ENCODE measurements at regions not wholly inside any gene's neighbourhood (a gene's known extent, or its start where the extent isn't known, plus 50 kb on each side); places are given as distances from the start of the nearest gene placed in this dataset.
A peak's percentile ranks its signal among the peaks of the same experiment; 100 is the strongest.

DNA sequence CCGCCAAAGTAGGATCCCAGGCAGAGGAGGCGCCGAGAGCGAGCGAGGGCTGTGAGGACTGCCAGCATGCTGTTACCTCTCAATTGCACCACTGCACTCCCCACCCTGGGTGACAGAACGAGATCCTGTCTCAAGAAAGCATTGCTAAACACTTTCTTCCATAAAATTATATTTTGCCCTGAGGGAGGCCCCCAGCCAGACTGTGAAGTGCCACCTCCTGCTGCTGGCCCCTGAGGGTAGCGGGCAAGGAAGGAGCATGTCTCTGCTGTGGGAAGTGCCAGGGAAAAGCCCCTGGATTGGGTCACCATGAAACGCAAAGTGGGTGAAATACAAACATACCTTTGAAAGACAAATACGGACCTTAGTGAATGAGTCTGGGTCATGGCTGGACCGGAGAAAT lies 78.0 kb upstream of the AMZ2 start:
- DNase-seq = no peak
- TF ChIP-seq GATA1 (IDR thresholded peaks at IDR 0.05; ENCODE audit: low read depth, low read length) (no peak), POLR2A (IDR thresholded peaks at IDR 0.05; ENCODE audit: low read length) (no peak)

DNA sequence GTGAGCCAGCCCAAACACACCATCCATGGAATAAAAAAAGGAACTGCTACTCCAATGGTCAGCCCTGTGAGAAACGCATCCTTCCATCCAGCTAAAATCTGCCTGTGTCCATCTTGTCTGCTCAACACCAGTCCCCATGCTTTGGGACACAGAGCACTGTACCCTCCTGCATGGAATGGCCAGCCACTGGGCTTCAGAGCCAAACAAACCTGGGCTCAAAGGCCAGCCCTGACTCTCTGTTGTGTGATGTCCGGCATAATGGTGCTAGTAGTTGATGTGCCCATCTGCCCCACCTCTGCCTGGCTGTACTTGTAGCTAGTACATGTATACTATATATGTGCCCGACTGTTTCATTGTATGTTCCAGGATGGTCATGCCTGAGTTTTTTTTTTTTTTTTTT lies 77.6 kb upstream of the AMZ2 start:
- no peak for TF ChIP-seq POLR2A (IDR thresholded peaks at IDR 0.05; ENCODE audit: low read length)
- no peak for TF ChIP-seq GATA1 (IDR thresholded peaks at IDR 0.05; ENCODE audit: low read depth, low read length)
- DNase-seq = no peak

DNA sequence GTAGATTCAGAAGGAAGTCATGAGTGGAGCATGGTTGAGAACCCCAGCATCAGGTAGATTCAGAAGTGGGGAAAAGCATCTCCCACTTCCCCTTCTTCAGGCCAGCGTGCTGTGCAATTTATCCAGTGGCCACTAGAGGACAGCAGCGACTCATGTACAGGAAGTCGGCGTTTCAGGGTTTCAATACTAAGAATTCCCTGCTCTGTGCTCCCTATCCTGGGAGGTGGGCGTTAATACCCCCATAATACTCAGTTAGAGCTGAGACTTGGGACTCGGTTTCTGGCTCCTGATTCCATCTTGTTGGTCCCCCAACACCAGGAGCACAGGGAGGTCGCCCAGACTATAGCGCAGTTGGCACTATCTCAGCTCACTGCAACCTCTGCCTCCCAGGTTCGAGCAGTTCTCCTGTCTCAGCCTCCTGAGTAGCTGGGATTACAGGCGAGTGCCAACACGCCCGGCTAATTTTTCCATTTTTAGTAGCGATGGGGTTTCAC lies 75.3 kb upstream of the AMZ2 start:
- TF ChIP-seq POLR2A (IDR thresholded peaks at IDR 0.05; ENCODE audit: low read length) (no peak), GATA1 (IDR thresholded peaks at IDR 0.05; ENCODE audit: low read depth, low read length) (no peak)
- DNase-seq = peak; percentile 57 to 81

DNA sequence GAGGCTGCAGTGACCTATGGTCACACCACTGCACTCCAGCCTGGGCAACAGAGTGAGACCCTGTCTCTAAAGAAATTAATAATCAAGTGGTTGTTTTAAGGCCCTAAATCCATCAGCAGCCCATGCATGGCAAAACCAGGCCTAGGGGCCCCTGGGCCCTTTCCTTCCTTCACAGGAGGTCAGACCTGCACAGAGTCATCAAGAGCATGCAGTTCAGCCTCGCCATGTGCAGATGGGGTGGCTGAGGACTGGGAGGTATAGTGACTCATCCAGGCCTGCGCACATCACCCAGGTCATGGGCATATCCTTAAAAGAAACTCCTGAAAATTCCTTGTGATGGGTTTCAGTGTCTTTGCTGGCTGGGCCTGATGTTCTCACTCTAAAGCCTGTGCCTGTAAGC lies 72.4 kb upstream of the AMZ2 start:
- TF ChIP-seq POLR2A (IDR thresholded peaks at IDR 0.05; ENCODE audit: low read length) (no peak), GATA1 (IDR thresholded peaks at IDR 0.05; ENCODE audit: low read depth, low read length) (no peak)
- DNase-seq = no peak

DNA sequence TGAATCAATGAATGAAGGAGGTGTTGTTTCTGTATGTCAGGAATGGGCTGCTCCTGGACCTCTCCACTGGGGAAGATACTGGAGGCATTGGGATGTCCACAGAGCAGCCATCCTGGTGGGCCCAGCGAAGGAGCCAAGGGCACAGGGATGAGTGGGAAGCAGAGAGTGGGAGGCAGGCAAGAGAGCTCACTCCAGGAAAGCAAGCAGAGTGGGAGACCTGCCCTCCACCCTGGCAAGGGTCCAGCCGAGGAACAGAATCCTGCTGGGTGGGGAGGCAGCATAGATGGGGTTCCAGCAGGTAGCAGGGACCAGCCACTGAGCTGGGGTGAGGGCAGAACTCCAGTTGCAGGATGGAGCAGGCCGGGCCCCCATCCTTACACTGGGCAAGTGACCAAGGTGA lies 71.9 kb upstream of the AMZ2 start:
- no peak for TF ChIP-seq POLR2A (IDR thresholded peaks at IDR 0.05; ENCODE audit: low read length)
- no peak for TF ChIP-seq GATA1 (IDR thresholded peaks at IDR 0.05; ENCODE audit: low read depth, low read length)
- no peak for DNase-seq

DNA sequence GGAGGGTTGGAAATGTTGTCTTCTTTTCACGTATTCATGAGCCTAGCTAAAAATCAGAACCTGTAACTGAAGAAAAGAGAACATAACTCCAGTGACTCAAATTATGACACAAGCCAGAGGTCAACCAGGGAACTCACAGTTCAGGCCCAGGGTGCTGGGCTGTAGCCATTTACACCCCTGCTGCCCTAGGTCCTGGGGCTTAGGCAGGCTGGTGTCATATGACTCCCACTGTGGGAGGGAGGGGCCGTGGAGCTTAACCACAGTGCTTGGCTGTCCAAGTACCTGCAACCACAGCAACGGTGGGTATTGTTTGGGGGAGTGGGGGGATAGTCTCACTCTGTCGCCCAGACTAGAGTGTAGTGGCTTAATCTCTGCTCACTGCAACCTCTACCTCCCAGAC lies 71.1 kb upstream of the AMZ2 start:
- DNase-seq = no peak
- no peak for TF ChIP-seq POLR2A (IDR thresholded peaks at IDR 0.05; ENCODE audit: low read length)
- TF ChIP-seq GATA1 (IDR thresholded peaks at IDR 0.05; ENCODE audit: low read depth, low read length) = no peak

DNA sequence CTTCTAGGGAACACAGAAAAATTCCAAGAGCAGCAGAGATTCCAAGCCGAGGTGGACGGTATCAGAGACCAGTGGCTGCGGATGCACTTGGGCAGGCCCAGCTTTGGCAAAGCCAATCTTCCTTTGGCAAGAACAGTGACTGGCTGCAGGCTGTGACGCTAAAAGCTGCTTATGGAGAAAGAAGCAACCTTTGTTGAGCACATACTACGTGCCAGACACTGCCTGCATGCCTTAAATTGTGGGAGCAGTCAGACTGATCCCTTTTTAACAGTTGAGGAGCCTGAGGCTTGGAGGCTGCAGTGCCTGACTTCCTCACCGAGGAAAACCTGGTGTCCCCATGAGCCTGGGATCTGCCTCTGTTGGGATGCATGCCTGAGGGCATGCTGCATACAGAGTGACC lies 69.0 kb upstream of the AMZ2 start:
- TF ChIP-seq GATA1 (IDR thresholded peaks at IDR 0.05; ENCODE audit: low read depth, low read length) (no peak), POLR2A (IDR thresholded peaks at IDR 0.05; ENCODE audit: low read length) (no peak)
- no peak for DNase-seq

DNA sequence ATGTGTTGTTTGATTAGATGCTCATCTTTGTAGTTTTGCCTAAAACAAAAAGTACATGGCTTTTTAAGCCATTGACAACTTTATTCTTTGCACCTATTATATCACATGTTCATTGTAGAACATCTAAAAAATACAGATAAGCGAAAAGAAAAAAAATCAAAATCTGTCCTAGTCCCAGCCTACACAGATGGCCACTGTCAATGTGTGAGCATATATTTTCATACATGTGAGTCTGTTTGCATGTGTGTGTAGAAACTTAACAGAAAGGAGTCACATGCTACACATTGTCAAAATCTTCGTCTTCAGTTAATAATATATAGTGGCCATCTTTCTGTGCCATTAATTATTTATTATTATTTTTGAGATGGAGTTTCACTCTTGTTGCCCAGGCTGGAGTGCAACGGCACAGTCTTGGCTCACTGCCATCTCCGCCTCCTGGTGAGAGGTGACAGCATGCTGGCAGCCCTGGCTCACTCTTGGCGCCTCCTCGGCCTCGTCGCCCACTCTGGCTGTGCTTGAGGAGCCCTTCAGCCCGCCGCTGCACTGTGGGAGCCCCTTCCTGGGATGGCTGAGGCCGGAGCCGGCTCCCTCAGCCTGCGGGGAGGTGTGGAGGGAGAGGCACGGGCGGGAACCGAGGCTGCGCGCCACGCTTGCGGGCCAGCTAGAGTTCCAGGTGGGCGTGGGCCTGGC lies 68.5 kb upstream of the AMZ2 start:
- TF ChIP-seq POLR2A (IDR thresholded peaks at IDR 0.05; ENCODE audit: low read length) (no peak), GATA1 (IDR thresholded peaks at IDR 0.05; ENCODE audit: low read depth, low read length) (no peak)

DNA sequence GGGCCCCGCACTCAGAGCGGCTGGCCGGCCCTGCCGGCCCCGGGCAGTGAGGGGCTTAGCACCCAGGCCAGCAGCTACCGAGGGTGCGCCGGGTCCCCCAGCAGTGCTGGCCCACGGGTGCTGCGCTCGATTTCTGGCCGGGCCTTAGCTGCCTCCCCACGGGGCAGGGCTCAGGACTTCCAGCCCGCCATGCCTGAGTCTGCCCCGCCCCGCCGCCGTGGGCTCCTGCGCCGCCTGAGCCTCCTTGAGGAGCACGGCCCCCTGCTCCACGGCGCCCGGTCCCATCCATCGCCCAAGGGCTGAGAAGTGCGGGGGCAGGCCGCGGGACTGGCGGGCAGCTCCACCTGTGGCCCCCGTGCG lies 67.9 kb upstream of the AMZ2 start:
- no peak for DNase-seq
- TF ChIP-seq POLR2A (IDR thresholded peaks at IDR 0.05; ENCODE audit: low read length) = no peak
- TF ChIP-seq GATA1 (IDR thresholded peaks at IDR 0.05; ENCODE audit: low read depth, low read length) = no peak

More for the DNA sequence above, 68.5 kb upstream of the AMZ2 start:
- no peak for DNase-seq

DNA sequence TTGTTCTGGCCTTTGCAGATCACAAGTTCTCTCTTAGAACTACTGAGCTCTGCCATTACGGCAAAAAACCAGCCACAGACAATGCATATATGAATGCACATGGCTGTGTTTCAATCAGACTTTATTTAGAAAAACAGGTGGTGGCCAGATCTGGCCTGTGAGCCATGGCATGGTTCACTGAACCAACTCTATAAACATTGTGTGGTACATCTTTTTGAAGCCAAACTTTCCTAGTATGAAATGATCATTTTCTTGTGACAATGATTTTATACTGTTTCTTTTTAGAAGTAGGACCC lies 65.9 kb upstream of the AMZ2 start:
- DNase-seq = no peak
- no peak for TF ChIP-seq POLR2A (IDR thresholded peaks at IDR 0.05; ENCODE audit: low read length)
- TF ChIP-seq GATA1 (IDR thresholded peaks at IDR 0.05; ENCODE audit: low read depth, low read length) = no peak

DNA sequence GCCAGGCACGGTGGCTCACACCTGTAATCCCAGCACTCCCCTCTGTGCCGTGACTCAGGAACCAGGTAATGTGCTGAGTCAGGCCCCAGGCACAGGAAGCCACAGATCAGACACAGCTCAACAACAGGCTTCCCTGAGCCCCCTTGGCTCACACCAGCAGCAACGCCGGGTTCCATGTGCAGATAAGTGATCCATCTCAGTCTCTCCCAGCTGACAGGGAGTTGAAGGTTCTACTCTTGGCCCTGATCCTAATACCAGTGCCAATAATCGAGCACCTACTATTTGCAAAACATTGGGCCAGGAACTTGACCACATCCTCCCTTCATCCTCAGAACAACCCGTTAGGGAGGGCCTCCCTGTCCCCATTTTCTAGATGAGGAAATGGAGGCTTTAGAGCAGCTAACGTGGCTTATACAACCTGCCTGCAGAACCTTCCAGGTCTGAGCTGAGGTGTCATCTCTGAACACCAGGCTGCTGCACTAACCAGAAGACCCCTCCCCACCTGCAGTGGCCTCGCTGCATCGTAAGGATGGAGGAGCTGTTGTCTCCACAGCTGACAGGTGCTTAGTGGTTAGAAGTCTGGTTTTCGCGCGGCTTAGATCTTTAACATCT lies 64.8 kb upstream of the AMZ2 start:
- no peak for DNase-seq
- TF ChIP-seq GATA1 (IDR thresholded peaks at IDR 0.05; ENCODE audit: low read depth, low read length) (no peak), POLR2A (IDR thresholded peaks at IDR 0.05; ENCODE audit: low read length) (no peak)

DNA sequence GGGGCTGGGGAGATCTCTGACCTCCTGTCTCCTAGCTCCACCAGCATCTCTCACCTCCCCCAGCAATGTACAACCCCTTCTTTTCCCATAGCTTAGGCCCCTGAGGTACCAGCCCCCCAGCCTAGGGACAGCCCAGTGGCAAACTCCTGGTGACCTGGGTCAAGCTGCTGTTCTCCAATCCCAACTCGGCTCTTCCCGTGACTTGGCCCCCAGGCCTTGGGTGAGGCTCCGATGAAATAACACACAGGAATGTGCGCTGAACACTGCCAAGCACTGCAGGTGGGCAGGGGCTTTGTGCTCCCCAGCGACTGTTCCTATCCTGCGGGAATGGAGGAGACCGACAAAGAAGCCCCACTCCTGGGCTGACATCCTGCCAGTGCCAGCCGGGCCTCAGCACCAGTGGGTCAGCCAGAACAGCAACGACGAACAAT lies 63.7 kb upstream of the AMZ2 start:
- no peak for DNase-seq
- no peak for TF ChIP-seq POLR2A (IDR thresholded peaks at IDR 0.05; ENCODE audit: low read length)
- no peak for TF ChIP-seq GATA1 (IDR thresholded peaks at IDR 0.05; ENCODE audit: low read depth, low read length)

DNA sequence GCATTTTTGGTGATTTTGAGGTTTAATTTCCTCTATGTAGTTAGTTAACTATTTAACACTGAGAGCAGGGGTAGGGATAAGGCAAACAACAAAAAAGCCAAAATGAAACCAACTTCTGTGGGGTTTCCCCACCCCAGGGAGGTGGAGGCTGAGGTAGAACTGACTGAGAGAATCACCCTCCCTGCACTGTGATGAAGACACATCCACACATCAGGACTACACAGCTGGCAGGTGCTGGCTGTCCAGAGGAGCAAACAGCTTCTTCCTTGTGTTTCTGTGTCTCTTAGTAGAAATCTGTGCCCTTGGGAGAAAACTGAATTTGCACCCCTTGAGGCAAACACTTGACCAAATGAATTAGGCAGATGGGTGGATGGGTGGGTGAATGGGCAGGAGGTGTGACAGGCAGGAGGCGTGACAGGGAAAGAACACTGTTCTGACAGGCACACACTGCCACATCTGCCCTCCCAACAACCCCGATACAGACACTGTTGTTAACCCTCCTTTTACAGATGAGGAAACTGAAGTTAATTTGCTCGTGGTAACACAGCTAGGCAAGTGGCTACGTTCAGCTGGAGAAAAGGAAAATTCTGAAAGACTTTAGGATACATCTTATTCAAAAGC lies 62.9 kb upstream of the AMZ2 start:
- no peak for DNase-seq
- TF ChIP-seq GATA1 (IDR thresholded peaks at IDR 0.05; ENCODE audit: low read depth, low read length) (no peak), POLR2A (IDR thresholded peaks at IDR 0.05; ENCODE audit: low read length) (no peak)

DNA sequence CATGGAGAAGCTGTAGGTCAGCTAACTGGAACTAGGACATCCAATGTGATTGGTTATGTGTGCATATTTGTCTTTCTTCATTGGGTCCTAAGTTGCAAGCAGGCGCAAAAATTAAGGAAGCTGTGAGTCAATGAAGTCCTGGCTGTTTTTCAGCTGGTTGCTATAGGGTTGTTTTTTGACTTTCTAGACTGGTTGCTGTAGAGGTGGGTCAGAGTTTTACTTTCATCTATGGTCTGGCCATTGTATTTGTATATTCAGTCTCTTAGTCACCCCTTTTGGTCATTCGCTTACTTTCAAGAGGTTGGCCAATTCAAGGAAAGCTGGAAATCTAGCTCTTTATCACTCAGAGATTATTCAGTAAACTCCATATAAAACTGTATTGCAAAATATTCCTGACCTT lies 62.0 kb upstream of the AMZ2 start:
- DNase-seq = no peak
- TF ChIP-seq POLR2A (IDR thresholded peaks at IDR 0.05; ENCODE audit: low read length) (no peak), GATA1 (IDR thresholded peaks at IDR 0.05; ENCODE audit: low read depth, low read length) (no peak)

DNA sequence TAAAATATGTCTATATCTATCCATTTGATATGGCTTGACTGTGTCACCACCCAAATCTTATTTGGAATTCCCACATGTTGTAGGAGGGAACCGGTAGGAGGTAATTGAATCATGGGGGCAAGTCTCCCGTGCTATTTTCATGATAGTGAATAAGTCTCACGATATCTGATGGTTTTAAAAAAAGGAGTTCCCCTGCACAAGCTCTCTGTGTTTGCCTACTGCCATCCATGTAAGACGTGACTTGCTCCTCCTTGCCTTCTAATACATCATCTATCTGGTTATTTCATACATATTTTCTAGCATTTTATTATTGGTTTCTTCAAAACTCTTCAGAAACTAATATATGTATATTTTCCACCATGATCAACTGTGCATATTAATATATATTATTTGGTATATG lies 57.3 kb upstream of the AMZ2 start:
- TF ChIP-seq POLR2A (IDR thresholded peaks at IDR 0.05; ENCODE audit: low read length) (no peak), GATA1 (IDR thresholded peaks at IDR 0.05; ENCODE audit: low read depth, low read length) (no peak)
- no peak for DNase-seq

Measured in erythroblast (primary cell).